ENCODE measurements at regions not wholly inside any gene's neighbourhood (a gene's known extent, or its start where the extent isn't known, plus 50 kb on each side); places are given as distances from the start of the nearest gene placed in this dataset.

DNA sequence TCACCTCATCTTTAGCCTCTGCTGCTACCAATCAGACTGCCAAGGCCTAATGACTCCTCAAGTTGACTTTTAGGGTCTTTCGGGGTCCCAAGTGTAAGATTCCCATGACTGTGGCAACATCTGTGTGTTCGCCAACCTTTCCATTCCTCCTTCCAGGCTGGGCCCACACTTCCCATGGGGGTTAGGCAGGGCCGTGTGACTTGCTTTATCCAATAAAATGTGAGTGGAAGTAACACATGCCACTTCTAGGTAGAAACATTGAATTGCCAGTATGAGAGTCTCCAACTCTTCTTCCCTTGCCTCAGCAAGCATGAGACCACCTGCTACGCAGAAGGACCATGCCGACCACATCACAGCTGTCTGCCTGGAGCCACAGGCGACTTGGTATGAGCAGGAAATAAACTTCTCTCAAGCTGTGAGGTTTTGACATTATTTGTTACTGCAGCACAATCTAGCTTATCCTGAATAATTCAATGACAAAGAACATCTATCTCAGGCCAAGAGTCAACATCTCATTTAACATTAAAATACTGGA, 190.4 kb upstream of the IER5L start:
- TF ChIP-seq EP300 (IDR thresholded peaks at IDR 0.05) (no peak), POLR2A (IDR thresholded peaks at IDR 0.05) (no peak)
- TF ChIP-seq, protein P1, sequence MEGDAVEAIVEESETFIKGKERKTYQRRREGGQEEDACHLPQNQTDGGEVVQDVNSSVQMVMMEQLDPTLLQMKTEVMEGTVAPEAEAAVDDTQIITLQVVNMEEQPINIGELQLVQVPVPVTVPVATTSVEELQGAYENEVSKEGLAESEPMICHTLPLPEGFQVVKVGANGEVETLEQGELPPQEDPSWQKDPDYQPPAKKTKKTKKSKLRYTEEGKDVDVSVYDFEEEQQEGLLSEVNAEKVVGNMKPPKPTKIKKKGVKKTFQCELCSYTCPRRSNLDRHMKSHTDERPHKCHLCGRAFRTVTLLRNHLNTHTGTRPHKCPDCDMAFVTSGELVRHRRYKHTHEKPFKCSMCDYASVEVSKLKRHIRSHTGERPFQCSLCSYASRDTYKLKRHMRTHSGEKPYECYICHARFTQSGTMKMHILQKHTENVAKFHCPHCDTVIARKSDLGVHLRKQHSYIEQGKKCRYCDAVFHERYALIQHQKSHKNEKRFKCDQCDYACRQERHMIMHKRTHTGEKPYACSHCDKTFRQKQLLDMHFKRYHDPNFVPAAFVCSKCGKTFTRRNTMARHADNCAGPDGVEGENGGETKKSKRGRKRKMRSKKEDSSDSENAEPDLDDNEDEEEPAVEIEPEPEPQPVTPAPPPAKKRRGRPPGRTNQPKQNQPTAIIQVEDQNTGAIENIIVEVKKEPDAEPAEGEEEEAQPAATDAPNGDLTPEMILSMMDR (IDR thresholded peaks at IDR 0.05) = no peak
- no peak for DNase-seq (ENCODE audit: low spot score in 2 of 2)
- Histone ChIP-seq H3K36me3 (no peaks in the 10 kb centered on the region), H3K9me3 (peaks cover 0 to 23% (median 0%) of the 10 kb centered on the region in 4 donors), H3K27me3 (no peaks in the 10 kb centered on the region), H3K27ac (no peak overlapping the region), H3K4me1 (no peaks in the 10 kb centered on the region), H3K4me3 (no peak overlapping the region)
- WGBS, 2 donors = 91 to 92% methylated on average over 6 of the region's 6 CpGs

DNA sequence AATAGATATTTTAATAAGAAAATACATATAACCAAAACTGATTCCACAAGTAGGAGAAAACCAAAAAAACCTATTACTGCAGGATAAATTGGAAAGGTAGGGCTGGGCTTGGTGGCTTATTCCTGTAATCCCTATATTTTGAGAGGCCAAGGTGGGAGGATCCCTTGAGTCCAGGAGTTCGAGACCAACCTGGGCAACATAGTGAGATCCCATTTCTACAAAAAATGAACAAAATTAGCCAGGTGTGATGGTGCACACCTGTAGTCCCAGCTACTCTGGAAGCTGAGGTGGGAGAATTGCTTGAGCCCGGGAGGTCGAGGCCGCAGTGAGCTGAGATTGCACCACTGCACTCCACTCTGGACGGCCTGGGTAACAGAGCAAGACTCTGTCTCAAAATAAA, 189.2 kb upstream of the IER5L start:
- 95 to 96% methylated on average over 5 of the region's 5 CpGs for WGBS, 2 donors
- no peak overlapping the region for H3K4me3 ChIP-seq
- DNase-seq (ENCODE audit: low spot score in 2 of 2) = no peak
- no peaks in the 10 kb centered on the region for H3K4me1 ChIP-seq
- peaks cover 0 to 23% (median 0%) of the 10 kb centered on the region in 4 donors for H3K9me3 ChIP-seq
- no peak overlapping the region for H3K27ac ChIP-seq
- no peaks in the 10 kb centered on the region for H3K27me3 ChIP-seq
- TF ChIP-seq POLR2A (IDR thresholded peaks at IDR 0.05) (no peak), EP300 (IDR thresholded peaks at IDR 0.05) (no peak)
- TF ChIP-seq, protein P1 (IDR thresholded peaks at IDR 0.05) = no peak
- H3K36me3 ChIP-seq = no peaks in the 10 kb centered on the region

DNA sequence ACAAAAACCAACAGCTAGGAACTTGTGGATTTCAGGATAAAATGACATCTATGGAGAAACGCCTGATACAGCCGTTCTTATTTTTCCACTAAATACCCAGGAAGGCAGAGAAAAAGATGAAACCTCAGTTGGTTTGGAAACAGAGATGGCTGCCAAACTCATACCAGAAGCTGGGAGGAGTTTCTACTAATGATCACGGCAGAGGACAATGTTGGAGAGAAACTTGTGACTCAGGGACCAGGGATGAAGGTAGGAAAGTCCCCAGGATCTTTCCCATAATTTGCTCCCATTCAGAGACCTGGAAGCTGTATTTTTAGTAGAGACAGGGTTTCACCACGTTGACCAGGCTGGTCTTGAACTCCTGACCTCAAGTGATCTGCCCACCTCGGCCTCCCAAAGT, 187.1 kb upstream of the IER5L start:
- Histone ChIP-seq H3K4me3 (no peak overlapping the region), H3K27ac (no peak overlapping the region), H3K27me3 (no peaks in the 10 kb centered on the region), H3K36me3 (no peaks in the 10 kb centered on the region), H3K4me1 (no peaks in the 10 kb centered on the region), H3K9me3 (peaks cover 0 to 14% (median 0%) of the 10 kb centered on the region in 4 donors)
- no peak for DNase-seq (ENCODE audit: low spot score in 2 of 2)
- 54 to 56% methylated on average over 5 of the region's 5 CpGs for WGBS, 2 donors
- TF ChIP-seq EP300 (IDR thresholded peaks at IDR 0.05) = no peak
- TF ChIP-seq, protein P1 (IDR thresholded peaks at IDR 0.05) = no peak

DNA sequence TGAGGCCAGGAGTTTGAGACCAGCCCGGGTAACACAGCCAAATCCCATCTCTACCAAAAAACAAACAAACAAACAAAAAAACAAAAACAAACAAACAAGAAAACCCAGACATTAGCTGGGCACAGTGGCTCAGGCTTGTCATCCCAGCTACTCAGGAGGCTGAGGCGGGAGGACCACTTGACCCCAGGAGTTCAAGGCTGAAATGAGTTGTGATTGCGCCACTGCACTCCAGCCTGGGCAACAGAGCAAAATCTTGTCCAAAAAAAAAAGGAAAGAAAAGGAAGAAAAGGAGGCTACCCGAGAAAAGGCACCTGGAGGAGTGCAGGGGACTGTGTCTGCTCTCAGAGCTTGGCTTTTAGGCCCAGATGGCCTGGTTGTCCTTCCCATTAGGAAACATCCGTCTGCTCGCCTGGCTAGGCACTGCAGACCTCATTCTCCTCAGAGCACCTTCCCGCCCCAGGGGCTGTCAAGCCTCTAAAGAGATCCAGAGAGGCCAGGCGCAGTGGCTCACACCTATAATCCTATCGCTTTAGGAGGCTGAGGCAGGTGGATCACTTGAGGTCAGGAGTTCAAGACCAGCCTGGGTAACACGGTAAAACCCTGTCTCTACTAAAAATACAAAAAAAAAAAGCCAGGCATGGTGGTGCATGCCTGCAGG, 185.3 kb upstream of the IER5L start:
- no peaks in the 10 kb centered on the region for H3K9me3 ChIP-seq
- H3K27me3 ChIP-seq = no peaks in the 10 kb centered on the region
- no peaks in the 10 kb centered on the region for H3K36me3 ChIP-seq
- DNase-seq (ENCODE audit: low spot score in 2 of 2) = no peak
- no peak overlapping the region for H3K4me3 ChIP-seq
- H3K4me1 ChIP-seq = no peaks in the 10 kb centered on the region
- 88 to 90% methylated on average over 10 of the region's 10 CpGs for WGBS, 2 donors
- TF ChIP-seq EP300 (IDR thresholded peaks at IDR 0.05) (no peak), POLR2A (IDR thresholded peaks at IDR 0.05) (no peak)
- TF ChIP-seq, protein P1 (IDR thresholded peaks at IDR 0.05) = no peak
- no peak overlapping the region for H3K27ac ChIP-seq

DNA sequence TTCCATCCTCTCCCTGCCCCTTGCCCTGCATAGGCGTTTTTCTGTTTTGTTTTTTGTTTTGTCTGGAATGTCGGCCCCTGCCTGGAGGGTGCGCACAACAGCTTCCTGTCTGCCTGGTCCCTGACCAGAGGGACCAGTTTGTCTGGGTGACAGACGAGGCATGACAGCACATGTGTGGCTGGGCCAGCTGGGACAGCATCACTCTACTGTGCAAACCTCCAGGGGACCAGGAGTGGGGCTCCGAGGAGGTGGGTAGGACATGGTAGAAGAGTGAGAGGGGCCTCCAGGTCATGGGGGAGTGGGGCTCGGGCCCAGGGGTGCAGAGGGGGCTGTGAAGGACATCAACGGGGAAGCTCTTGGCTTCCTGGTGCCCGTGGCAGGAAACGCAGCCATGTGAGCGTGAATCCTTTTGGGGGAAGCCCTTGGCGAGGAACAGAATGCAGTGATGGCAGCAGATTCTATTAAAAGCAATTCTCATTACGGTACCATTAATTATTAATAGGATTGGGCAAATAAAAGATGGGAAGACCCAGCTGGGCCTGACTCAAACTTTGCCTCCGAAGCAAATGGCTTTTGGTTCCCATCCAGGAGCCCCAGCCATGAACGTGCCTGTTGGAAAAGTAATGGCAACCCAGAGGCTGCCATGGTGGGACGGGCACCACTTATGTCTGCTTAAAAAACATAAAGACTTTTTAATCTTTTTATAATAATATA, 184.4 kb upstream of the IER5L start:
- no peak overlapping the region for H3K4me3 ChIP-seq
- no peak overlapping the region for H3K27ac ChIP-seq
- H3K9me3 ChIP-seq = no peaks in the 10 kb centered on the region
- whole genome bisulfite sequencing, 2 donors = 59 to 65% methylated on average over 15 of the region's 15 CpGs
- TF ChIP-seq, protein P1 (IDR thresholded peaks at IDR 0.05) = no peak
- TF ChIP-seq EP300 (IDR thresholded peaks at IDR 0.05) (no peak), POLR2A (IDR thresholded peaks at IDR 0.05) (no peak)
- H3K4me1 ChIP-seq = no peaks in the 10 kb centered on the region
- no peak for DNase-seq (ENCODE audit: low spot score in 2 of 2)
- H3K27me3 ChIP-seq = no peaks in the 10 kb centered on the region
- H3K36me3 ChIP-seq = no peaks in the 10 kb centered on the region
